ENCODE measurements at regions not wholly inside any gene's neighbourhood (a gene's known extent, or its start where the extent isn't known, plus 50 kb on each side); places are given as distances from the start of the nearest gene placed in this dataset.

DNA sequence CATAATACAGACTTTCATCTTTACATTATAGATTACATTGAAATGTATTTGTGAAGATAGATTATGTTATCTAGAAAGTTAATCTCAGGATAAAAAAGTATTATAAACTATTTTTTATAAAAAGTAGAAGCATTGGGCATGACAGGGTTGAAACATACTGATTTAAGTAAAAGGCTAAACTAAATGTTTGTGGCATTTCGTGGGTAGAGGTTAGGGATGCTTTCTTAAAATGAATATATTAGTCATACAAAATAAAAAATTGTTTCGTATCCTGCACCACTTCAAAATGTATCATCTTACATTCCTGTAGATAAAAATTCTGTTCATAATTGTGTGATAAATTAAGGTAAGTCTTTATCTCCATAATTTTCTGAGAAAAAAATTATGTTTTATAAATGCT is 603.6 kb downstream of the SPRY1 start:
- Histone ChIP-seq H3K4me1 (peaks cover 6% of the 10 kb centered on the region), H3K9me3 (replicated peaks) (peaks cover 12% of the 10 kb centered on the region), H3K27ac (replicated peaks) (no peak overlapping the region), H3K4me3 (no peak overlapping the region), H3K27me3 (ENCODE audit: low read depth) (no peaks in the 10 kb centered on the region), H3K36me3 (no peaks in the 10 kb centered on the region)
- no peak for DNase-seq
- TF ChIP-seq, protein P1, sequence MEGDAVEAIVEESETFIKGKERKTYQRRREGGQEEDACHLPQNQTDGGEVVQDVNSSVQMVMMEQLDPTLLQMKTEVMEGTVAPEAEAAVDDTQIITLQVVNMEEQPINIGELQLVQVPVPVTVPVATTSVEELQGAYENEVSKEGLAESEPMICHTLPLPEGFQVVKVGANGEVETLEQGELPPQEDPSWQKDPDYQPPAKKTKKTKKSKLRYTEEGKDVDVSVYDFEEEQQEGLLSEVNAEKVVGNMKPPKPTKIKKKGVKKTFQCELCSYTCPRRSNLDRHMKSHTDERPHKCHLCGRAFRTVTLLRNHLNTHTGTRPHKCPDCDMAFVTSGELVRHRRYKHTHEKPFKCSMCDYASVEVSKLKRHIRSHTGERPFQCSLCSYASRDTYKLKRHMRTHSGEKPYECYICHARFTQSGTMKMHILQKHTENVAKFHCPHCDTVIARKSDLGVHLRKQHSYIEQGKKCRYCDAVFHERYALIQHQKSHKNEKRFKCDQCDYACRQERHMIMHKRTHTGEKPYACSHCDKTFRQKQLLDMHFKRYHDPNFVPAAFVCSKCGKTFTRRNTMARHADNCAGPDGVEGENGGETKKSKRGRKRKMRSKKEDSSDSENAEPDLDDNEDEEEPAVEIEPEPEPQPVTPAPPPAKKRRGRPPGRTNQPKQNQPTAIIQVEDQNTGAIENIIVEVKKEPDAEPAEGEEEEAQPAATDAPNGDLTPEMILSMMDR (IDR thresholded peaks at IDR 0.05; ENCODE audit: borderline replicate concordance) = no peak
- intact Hi-C loops (cut with micrococcal nuclease) = no loop called here

DNA sequence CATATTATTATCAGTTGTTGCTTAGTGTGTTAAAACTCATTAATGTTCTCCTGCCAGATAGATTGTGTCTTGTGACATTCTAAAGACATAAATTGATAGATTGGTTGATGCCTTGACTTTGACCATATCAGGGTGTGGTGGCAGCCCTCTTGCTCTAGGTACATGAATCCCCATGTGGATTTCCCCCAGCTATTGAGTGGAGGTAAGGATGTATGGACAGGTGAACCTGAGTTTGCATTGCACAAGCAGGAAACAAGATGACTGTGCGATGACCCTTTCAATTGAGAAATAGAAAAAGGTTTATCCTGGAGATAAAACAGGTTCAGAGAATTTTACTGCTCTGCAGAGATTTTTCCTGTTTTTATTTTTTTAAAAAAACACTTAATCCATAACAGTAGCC is 619.2 kb downstream of the SPRY1 start:
- Histone ChIP-seq H3K4me1 (peaks cover 21% of the 10 kb centered on the region), H3K27ac (replicated peaks) (no peak overlapping the region), H3K36me3 (no peaks in the 10 kb centered on the region), H3K27me3 (ENCODE audit: low read depth) (no peaks in the 10 kb centered on the region), H3K9me3 (replicated peaks) (no peaks in the 10 kb centered on the region), H3K4me3 (no peak overlapping the region)
- DNase-seq = no peak
- intact Hi-C loops (cut with micrococcal nuclease) = no loop called here
- TF ChIP-seq, protein P1 (IDR thresholded peaks at IDR 0.05; ENCODE audit: borderline replicate concordance) = no peak

DNA sequence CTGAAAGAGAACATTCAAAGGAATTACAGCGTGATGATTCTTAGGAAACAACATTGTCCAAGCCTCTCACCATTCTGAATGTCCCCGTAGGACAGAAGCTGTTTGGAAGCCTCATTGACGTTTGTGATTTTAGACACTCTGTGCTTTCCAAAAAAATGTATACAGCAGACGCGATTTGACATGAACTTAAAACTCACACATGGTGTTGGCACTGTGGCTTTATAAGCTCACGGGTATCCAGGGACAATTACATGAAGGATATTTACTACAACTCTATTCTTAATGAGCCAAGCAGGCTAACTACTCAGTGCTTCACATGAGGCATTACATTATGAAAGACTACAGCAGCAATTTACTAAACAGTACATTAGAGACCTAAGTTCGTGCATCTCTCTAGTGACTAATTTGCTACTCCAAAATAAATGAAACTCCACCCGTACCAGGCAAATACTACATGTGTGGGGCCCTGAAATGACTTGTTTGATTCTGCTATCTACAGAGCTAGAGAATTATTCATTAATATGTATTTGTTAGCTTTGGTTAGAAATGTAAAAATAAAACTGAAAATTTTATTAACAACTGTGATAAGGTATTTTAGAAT is 620.7 kb downstream of the SPRY1 start:
- TF ChIP-seq, protein P1 (IDR thresholded peaks at IDR 0.05; ENCODE audit: borderline replicate concordance) = no peak
- Histone ChIP-seq H3K27ac (replicated peaks) (peak overlapping the region; percentile 17), H3K4me1 (peaks cover 21% of the 10 kb centered on the region), H3K36me3 (no peaks in the 10 kb centered on the region), H3K27me3 (ENCODE audit: low read depth) (no peaks in the 10 kb centered on the region), H3K9me3 (replicated peaks) (no peaks in the 10 kb centered on the region), H3K4me3 (no peak overlapping the region)
- DNase-seq = no peak
- intact Hi-C loops (cut with micrococcal nuclease) = no loop called here

DNA sequence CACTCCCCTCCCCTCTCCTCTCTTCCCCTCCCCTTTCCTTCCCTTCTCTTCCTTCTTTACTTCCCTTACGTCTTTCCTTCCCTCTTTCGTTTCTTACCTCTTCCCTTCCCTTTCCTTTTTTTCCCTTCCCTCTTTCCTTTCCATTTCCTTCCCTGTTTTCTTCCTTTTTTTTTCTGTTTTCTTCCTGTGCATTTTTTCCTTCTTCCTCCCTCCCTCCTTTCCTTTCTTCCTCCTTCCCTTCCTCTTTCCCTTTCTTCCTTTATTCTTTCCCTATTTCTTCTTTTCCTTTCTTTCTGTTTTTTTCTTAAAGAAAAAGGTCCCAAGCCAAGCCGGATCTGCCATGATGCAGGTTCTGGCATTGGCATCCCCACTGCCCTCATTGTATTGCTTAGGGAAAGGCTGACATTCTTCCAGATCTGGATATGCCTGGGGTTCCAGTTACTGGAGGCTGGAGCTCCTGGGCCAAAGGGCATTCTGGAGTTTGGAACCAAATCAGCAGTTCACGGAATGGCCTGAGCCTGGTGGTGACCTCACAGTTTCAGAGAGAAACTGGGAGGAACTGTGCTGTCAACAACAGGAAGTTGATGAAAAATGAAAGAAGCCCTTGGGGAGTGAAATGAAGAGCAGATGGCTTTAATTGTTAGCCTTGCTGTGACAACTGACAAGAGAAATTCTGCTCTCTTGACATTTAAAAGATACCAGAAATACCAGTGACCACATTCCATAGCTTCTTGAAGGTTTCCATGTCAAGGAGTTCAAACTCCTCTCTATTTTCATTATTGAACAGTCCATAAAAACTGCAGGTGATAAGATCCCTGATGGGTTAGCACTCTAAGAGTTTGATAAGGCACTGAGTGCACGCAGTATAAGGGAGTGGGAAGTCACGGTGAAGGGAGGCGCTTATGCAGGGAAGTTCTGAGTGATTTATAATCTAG is 622.1 kb downstream of the SPRY1 start:
- peak overlapping the region; percentile 79 for H3K27ac ChIP-seq (replicated peaks)
- no peaks in the 10 kb centered on the region for H3K36me3 ChIP-seq
- H3K4me3 ChIP-seq = no peak overlapping the region
- DNase-seq = peak; percentile 48
- intact Hi-C loops (cut with micrococcal nuclease) = no loop called here
- peaks cover 21% of the 10 kb centered on the region for H3K4me1 ChIP-seq
- H3K9me3 ChIP-seq (replicated peaks) = no peaks in the 10 kb centered on the region
- H3K27me3 ChIP-seq (ENCODE audit: low read depth) = no peaks in the 10 kb centered on the region
- TF ChIP-seq, protein P1 (IDR thresholded peaks at IDR 0.05; ENCODE audit: borderline replicate concordance) = no peak

DNA sequence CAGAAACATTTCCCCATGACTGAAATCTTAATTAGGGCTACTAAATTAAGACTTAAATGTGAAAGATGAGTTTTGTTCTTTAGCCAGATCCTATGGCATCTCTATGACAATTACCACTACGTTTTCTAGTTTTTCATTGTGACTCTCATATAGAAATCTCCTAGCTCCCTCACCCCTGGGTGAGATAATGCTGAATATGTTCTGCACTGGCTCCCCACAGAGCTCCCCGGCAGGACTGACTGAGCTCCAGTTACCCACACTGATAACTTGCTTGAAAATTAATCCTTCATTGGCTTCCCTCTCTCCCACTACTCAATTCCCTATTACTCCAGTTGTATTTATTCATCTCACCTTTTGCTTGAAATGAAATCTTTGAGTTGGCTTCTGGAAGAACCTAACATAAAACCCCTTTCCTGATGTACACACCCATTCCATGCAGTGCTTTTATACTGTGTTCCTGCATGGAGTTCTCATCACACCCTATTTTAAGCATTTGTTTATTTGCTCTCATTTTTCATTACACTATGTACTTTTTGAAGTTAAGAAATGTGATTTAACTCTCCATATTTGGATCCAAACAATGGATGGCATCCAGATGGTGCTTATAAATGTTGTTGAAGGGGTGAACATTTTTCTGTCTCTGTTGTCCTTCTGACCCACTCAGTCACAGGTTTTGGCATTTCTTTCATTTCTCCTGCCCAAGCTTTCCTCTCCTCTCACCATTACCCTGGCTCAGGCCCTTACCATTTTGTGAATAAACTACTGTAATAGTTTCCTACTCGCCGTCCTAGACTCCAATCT is 623.4 kb downstream of the SPRY1 start:
- H3K27ac ChIP-seq (replicated peaks) = peak overlapping the region; percentile 79
- no peak overlapping the region for H3K4me3 ChIP-seq

More for the DNA sequence above, 623.4 kb downstream of the SPRY1 start:
- Histone ChIP-seq H3K4me1 (peaks cover 21% of the 10 kb centered on the region), H3K27me3 (ENCODE audit: low read depth) (no peaks in the 10 kb centered on the region), H3K36me3 (no peaks in the 10 kb centered on the region), H3K9me3 (replicated peaks) (no peaks in the 10 kb centered on the region)
- no peak for DNase-seq
- TF ChIP-seq, protein P1 (IDR thresholded peaks at IDR 0.05; ENCODE audit: borderline replicate concordance) = no peak
- intact Hi-C loops (cut with micrococcal nuclease) = no loop called here

All from left ventricle myocardium inferior (tissue), 1 donor.